NOMO-1 treated with dmso at 0.1 percent for 144 hours (cell line): ENCODE measurements at regions not wholly inside any gene's neighbourhood (a gene's known extent, or its start where the extent isn't known, plus 50 kb on each side); places are given as distances from the start of the nearest gene placed in this dataset.

Experiments used
- DNase-seq: peaks from one replicate; lab custom pipeline; 2025; ENCODE audit not compliant: unreplicated experiment; lab: John Stamatoyannopoulos, UW

GRCh38 chr4:13892739-13893105 lies 265.2 kb upstream of the BOD1L1 start:
- no peak for DNase-seq

GRCh38 chr4:13893211-13893610 lies 265.7 kb upstream of the BOD1L1 start:
- no peak for DNase-seq

DNA sequence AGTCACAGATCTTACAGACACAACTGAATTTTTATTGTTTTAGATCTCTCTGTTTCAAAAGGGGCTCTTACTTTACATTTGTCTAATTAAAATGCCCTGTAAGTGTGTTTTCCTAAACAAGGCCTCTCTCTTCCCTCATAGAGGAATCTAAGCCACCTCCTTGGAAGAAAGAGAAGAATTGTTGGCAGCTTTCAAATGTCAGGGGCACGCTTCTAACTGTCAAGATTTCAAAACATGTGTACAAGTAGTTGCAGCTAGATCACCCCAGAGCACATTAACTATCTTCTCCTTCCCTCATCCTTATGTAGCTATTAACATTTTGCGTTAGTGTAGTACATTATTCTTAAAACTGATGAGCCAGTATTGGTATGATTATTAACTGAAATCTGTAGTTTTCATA lies 266.5 kb upstream of the BOD1L1 start:
- DNase-seq, result no peak

DNA sequence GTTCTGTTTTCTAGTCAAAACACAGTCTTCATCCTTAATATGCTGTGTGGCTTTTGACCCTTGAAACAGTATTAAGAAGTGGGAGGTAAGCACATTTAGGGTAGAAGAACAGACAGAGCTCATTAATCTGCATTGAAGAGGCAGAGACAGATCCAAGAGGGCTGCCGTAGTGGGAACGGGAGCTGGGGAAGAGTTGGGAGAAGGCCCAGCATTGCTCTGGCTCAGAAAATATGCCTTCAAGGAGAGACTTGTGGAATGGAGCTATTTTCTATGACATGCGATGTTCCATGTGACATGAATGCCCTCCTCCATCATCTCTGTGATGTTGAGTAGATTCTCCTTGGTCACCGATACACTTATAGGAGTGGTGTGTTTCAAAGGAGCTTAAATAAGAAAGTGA lies 273.3 kb upstream of the BOD1L1 start:
- DNase-seq, result no peak

DNA sequence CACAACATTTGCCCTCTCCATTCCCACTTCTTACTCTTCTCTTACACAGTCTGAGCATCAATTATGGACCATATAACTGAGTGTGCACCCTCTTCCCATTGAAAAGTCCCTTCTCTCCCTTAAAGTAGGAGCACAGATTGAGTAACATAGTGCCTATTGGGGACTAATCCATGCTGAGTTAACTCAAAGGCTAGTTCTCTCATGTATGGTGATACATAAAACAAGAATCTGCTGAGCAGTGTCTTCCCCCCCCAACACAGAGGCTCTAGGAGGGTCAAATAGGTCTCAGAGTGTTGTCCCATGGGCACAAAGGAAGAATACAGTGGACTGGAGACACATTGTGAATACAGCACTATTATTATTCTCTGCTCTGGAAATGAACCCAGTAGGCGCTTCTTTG lies 274.6 kb upstream of the BOD1L1 start:
- no peak for DNase-seq

GRCh38 chr4:13903061-13903460 lies 275.5 kb upstream of the BOD1L1 start:
- no peak for DNase-seq

DNA sequence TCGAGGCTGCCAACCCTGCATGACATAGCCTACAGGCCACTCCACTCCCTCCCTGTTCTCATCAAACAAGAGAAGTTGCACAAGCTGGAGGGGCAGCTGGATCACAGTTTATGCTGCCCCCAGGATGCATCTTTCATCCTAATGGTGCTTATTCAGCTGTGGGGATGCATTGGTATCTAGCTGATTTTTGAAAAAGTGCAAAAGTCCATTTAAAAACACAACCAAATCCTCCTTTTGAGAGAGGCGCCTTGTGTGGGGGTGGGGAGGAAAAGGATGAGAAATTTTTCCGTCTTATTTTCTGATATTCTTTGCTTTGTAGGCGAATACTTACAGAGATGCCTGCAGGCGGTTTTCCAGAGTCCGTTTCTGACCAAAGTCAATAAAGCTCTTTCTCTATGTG lies 276.4 kb upstream of the BOD1L1 start:
- no peak for DNase-seq

DNA sequence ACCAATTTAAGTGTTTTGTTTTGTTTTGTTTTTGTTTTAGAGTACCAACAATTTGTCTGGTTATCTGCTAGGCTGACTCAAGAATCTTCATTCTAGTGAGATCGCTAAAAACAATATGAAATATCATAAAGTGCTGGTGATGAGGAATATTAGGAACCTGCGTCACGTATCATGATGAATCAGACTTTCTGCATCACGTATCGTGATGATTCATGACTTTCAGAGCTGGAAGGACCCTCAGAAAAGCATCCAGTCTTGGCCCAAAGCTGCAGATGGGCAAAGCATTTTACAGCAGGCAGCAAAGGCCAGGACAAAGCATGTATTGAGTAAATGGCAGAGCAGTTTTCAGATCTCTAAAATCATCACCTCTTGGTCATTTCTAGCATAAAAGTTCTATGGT lies 278.0 kb upstream of the BOD1L1 start:
- no peak for DNase-seq

GRCh38 chr4:13906727-13907126 lies 279.2 kb upstream of the BOD1L1 start:
- DNase-seq, result no peak

DNA sequence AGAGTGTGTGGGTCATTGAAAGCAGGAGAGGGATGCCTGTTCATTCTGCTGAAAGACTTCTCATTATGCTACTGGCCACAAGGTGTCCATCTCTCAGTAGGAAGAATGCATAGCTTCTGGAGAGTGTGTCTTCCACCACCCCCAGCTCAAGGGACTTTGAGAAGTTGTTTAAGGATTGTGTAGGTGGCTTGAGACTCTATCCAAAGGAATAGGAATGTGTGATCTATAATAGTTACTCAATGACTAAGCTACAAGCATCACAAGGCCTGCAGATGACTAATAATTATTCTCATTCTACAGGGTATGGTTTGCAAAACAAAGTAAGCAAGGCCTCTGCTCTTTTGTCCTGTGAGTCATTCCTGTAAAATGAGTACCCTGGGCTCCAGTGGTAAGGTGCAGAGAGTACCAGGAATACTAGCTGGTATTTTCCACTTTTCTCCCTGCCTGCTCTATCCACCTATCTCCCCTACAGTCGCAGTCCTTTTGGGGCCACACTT lies 279.8 kb upstream of the BOD1L1 start:
- no peak for DNase-seq

- no peak for DNase-seq
These were observed 280.9 kb upstream of the BOD1L1 start for GRCh38 chr4:13908455-13908854.

DNA sequence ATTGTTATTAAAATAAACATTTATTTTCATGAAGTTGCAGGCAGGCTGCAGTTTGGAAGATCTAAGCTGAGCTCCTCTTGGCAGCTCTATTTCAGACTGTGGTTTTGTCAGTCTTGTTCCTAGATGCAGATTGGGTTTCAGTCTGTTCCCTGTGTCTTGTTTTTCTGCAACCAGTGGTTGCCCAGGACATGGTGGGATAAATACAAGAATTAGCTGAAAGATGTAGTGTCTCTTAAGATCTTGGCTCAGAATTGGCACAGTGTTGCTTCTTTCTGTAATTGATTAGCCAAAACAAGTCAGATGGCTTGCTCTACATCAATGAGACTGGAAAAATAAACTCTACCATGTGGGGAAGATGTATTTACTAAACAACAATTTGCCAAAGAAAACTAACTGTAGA lies 283.0 kb upstream of the BOD1L1 start:
- DNase-seq, result no peak

GRCh38 chr4:13911256-13911655 lies 283.7 kb upstream of the BOD1L1 start:
- DNase-seq, result no peak

GRCh38 chr4:13912436-13912925 lies 285.0 kb upstream of the BOD1L1 start:
- DNase-seq, result no peak

DNA sequence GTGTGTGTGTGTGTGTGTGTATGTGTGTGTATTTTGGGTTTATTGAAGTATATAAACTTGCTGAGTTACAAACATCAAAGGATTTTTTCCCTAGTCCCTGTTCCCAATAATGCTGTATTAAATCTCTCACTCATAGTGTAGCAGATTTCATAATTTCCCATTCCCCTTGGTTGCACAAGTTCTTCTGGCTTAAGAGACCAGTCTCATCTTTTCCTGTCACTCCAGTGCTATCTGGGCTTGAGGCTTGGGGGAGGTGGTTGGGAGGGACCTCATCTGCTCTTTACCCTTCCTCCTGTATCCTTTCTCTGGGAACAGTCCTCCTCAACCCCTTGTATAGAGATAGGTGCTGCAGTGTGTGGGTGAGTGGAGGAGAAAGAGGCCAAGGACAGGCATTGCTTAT lies 285.4 kb upstream of the BOD1L1 start:
- DNase-seq, result no peak

DNA sequence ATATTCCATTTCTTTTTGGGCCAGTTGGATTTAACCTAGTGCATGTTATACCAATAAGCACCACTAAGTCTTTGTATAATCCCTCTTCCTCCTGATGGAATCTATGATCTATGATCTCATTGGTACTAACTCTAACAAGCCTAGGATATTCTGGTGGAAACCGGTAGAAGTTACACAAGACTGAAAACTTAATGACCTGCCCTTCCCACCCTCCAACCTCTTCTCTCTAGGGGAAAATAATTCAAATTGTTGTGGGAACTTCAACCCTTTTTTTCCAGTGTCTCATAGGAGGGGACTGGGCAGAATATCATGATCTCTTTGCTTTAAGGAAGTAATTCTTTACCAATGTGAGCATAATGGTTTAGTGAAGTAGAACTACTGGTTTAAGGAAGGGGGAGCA lies 289.5 kb upstream of the BOD1L1 start:
- no peak for DNase-seq

GRCh38 chr4:13918110-13918509 lies 290.6 kb upstream of the BOD1L1 start:
- DNase-seq, result no peak

DNA sequence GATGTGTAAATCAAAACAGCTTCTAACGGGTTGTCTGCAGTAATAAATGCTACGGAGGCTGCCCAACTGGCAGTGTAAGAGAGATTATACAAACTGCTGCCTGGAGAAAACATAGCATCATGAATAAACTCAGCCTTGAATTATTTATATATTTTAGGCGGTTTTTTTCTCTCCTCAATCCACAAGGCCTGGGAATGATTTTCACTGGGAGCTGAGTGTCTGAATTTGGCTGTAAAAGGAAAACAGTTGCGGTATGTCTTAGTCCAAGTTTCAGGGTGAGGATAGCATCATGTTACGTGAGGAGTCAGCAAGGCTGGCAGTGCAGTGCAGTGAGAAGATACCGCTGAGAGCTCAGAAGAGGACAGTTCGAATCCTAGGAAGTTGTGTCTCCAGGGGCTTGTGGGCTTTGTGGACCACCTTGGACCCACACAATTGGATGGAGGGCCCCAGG lies 291.5 kb upstream of the BOD1L1 start:
- DNase-seq, result no peak

- DNase-seq, result no peak
These were observed 292.8 kb upstream of the BOD1L1 start for GRCh38 chr4:13920111-13920875.

GRCh38 chr4:13920901-13921300 lies 293.4 kb upstream of the BOD1L1 start:
- no peak for DNase-seq

- no peak for DNase-seq
These were observed 294.3 kb upstream of the BOD1L1 start for GRCh38 chr4:13921805-13922204.

- DNase-seq, result no peak
These were observed 294.9 kb upstream of the BOD1L1 start for GRCh38 chr4:13922459-13922858.
